ENCODE measurements at regions not wholly inside any gene's neighbourhood (a gene's known extent, or its start where the extent isn't known, plus 50 kb on each side); places are given as distances from the start of the nearest gene placed in this dataset.
"Not testable (repeated sequence)": the region's sequence is repeated elsewhere in the genome, so short reads cannot be mapped to it uniquely, and the experiment has no call there.

DNA sequence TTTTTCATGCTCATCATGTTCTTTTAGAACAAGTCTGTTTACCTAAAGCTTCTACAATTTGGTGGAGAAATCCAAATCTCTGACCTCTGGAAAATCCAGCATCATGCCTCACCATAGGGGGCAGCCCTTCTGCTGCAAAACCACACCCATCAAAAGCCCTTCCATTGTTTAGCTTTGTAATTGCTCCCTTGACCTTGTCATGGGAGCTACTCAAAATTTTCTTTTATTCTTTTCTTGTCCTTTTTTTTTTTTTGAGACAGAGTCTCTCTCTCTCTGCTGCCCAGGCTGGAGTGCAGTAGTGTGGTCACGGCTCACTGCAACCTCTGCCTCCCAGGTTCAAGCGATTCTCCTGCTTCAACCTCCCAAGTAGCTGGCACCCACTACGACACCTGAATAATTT lies 234.4 kb downstream of the NEBL start:
- no peak for DNase-seq (ENCODE audit: low spot score)
- intact Hi-C loops (cut with DNase I): no loop called here

DNA sequence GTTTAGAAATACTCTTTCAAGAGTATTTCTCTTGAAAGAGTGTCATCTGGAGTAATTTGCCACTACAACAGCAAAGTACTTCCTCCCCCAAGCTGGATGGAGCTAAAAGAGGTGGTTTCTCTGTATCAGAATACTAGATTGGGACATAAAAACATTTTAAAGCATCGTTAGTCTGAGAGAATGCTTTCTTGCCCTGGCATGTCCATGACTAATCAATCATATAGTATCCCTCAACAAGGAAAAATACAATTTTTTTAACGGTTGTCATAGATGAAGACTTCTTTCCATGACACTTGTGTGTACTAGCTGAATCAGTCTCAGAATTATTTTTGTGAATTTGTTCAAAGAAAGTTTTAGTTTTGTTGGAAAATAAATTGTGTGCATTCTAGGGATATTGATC lies 237.9 kb downstream of the NEBL start:
- no peak for DNase-seq (ENCODE audit: low spot score)
- intact Hi-C loops (cut with DNase I): no loop called here

DNA sequence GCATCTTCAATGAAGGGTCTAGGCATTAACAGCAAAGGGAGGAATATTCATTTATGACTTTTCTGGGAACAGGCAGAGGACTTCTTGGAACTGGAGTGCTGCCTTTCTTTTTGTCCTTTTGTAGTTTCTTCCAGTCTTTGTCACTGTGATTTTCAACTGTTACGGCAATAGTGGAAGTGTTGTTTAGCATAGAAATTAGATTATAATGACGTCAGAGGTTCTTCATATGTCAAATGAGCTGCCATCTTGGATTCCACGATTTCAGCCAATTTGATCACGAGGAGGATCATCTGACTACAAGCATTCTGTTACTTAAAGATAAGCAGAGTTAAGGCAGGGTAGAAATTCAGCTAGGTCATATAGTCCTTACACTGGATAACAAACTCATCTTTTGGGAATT lies 239.0 kb downstream of the NEBL start:
- no peak for DNase-seq (ENCODE audit: low spot score)
- intact Hi-C loops (cut with DNase I): no loop called here

DNA sequence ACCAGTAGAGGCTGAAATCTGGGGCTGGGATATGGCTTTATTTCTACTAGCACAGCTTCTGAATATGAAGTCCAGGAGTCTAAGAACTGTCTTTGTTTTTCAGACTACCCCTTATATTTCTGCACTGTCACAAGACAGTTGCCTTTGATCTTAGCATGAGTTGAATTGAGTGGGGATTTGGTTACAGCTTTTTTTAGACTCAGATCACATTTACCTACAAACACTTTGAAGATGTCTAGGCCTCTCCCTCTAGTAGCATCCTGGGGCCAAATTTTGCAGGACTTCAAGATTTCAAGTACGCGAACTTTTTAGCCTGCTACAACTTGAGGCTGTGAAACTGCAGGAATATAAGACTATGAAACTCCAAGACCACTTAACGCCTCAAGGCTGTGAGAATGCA lies 240.2 kb downstream of the NEBL start:
- no peak for DNase-seq (ENCODE audit: low spot score)
- intact Hi-C loops (cut with DNase I): no loop called here

DNA sequence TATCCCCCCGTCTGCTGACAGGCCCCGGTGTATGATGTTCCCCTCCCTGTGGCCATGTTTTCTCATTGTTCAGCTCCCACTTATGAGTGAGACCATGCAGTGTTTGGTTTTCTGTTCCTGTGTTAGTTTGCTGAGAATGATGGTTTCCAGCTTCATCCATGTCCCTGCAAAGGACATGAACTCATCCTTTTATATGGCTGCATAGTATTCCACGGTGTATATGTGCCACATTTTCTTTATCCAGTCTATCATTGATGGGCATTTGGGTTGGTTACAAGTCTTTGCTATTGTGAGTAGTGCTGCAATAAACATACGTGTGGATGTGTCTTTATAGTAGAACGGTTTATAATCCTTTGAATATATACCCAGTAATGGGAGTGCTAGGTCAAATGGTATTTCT lies 244.7 kb downstream of the NEBL start:
- intact Hi-C loops (cut with DNase I); DNase-seq (ENCODE audit: low spot score): not testable (repeated sequence)

DNA sequence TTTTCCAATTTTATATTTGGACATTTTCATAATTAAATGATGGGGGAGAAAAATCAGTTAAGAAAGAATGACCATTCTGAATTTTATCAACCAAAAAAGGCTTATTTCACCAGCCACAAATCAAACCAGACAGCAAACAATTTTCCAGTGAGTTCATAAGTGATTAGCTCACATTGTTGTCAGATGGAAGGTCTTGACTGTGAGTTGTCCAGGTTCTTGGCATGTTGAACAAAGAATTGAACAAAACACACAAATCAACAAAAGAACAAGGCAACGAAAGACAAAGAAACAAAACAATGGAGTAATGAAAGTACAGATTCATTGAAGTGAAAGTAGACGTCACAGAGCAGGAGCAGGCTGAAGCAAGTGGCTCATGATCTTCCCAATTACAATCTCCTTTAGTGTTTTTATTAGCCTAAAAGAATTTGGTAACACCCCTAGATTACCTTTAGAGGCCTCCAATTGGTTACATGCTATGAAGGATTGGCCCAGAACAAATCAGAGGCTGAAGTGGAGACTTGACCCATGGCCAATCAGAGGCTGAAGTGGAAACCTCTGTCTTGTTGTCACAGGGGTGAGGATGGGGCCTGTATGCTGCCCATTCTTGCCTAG lies 248.7 kb downstream of the NEBL start:
- intact Hi-C loops (cut with DNase I): no loop called here

DNA sequence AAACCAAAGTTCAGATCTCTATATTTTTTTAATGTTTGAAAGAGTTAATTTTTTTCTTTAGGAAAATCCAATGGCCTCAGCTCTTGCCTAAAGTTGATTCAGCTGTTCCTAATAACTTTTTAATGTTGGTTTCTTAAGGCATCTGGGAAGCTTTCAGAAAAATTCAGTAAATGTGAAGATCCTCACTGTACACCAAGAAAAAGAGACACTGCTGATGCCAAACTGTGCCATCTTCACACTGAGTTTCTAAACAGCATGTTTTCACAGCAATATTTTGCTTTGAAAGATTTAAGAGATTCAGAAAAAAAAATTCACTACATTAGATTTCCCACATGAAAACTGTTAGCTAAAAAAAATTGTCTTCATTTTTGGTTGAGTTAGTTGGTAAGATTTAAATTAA lies 249.4 kb downstream of the NEBL start:
- intact Hi-C loops (cut with DNase I): no loop called here
- DNase-seq (ENCODE audit: low spot score): no peak

More for the DNA sequence above, 248.7 kb downstream of the NEBL start:
- no peak for DNase-seq (ENCODE audit: low spot score)

DNA sequence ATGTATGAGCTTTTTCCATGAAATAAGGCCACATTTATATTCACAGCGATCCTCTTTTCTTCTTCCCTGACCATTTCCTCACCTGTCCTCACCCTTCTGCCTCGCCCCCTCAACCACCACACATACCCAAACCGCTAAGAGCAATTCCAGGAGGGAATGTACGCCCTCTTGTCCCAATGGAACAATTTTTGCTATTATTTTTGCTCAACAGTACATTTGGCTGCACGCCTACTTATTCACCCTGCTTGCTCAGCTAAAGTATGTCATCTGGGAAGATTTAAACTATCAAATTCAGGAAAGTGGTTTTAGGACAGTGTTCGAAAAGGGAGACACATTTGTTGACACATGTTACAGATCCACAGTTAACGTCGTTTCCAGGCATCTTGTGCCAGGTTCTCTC lies 252.7 kb downstream of the NEBL start:
- intact Hi-C loops (cut with DNase I): no loop called here
- DNase-seq (ENCODE audit: low spot score): no peak

DNA sequence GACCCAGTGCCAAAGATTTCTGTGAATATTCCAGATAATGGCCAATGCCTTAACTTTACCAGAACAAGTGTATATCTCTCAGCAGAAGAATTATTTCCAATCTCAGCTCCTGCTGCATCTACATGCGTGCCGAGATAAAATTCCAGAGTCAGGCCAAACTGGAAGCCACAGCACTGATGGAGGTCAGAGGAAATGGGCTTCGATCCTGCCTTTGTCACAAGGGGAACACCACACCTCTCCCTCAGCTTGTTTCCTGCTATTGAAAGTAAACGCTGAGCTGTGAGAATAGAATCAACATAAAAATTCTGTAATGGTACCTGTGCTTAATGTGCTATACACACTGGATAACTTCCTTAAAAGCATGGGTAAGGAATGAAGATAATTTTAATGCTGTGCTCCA lies 255.5 kb downstream of the NEBL start:
- no peak for DNase-seq (ENCODE audit: low spot score)
- intact Hi-C loops (cut with DNase I): no loop called here

DNA sequence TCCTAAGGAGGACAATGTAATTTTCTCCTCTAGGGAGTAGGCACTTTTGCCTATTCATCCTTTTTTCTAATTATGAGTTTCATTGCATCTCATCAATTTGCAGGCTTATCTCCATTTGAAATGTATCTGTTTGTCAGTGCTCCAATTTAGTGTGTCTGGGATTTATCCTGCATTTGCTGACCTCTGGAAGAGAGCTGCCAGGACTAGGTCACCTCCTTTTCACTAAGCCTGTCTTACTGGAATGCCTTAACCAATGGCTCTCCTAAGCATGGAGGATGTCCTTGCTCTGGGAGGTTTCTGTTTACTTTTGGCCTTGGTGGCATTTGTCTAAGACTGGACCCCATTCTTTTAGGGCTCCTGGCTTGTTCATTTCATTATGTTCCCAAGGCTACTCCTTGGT lies 261.5 kb downstream of the NEBL start:
- intact Hi-C loops (cut with DNase I): loop anchor here in 1 of 2 donors (2.0 kb wide), 1 partner anchor 367 kb away; no protein-coding TSS in a partner anchor
- DNase-seq (ENCODE audit: low spot score): no peak

DNA sequence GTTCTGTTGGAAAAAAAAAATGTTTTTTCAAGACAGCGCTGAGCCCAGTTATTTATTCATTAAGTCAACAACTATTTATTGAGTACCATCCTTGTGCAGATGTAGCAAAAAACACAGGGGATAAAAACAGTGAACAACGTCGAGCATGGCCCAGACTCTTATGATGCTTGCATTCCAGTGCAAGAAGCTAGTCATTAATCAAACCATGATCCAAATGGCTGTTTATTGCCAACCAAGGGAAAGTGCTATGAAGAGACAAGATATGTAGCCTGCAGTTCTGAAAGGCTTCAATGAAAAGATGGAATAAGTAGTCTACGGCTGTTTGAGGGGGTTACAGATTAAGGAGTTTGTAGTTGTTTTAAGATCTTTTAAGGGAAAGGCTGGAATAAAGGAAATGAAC lies 262.3 kb downstream of the NEBL start:
- DNase-seq (ENCODE audit: low spot score): no peak
- intact Hi-C loops (cut with DNase I): loop anchor here in 1 of 2 donors (2.0 kb wide), 1 partner anchor 366 kb away; no protein-coding TSS in a partner anchor

DNA sequence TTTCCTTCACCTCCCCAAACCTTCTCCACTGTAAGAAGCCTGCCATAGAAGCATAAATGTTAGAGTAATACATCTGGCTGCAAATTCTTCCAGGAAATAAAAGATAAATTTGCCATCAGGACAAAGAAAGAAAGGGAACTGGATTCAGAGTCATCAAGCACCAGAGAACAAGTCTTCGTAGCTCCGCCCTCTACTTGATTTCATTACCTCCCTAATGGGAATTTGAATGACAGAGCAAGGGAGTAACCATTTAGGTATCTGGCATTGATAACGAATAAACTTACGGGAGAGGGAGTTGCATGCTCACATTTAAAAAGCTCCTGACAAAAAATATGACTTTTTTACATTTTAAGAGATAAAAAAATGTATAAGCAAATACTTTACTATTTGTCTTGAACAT lies 263.4 kb downstream of the NEBL start:
- intact Hi-C loops (cut with DNase I): loop anchor here in 1 of 2 donors (2.0 kb wide), 1 partner anchor 365 kb away; no protein-coding TSS in a partner anchor
- no peak for DNase-seq (ENCODE audit: low spot score)

DNA sequence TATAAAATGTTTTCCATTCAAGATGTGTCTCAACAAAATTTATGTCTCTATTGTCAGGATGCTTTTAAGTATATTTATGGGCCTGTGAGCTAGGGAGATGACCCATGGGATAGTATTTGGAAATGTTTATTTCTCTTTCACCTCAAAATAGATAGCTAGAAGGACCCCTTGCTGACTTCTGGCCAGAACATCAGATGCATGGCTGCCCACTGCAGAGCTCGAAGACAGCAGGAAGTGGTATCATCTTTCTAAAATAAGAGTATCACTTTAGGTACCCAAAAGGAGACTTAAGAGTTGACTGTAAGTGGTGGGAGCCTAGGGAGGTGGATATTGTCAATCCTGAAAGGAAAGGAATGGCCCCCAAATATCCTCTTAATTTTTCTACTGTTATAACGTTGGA lies 264.4 kb downstream of the NEBL start:
- intact Hi-C loops (cut with DNase I): no loop called here

DNA sequence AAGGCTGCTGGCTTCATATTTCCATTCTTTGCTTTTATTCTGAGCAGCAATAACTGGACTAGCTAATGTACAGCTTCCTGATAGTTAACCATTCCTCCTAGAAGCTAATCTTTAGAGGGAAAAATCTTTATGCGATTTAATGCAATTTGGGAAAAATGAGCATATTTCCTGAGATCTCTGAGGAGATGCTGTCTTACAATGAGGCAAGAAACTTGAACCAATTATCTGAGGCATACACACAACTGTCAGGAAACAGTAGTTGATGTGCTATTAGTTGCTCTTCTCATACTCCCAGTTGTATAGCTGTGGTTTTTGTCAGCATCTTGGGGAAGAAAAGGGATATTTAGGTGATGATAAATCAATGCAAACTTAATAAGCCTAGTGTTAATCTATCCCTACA lies 265.9 kb downstream of the NEBL start:
- no peak for DNase-seq (ENCODE audit: low spot score)
- intact Hi-C loops (cut with DNase I): no loop called here

More for the DNA sequence above, 264.4 kb downstream of the NEBL start:
- no peak for DNase-seq (ENCODE audit: low spot score)

DNA sequence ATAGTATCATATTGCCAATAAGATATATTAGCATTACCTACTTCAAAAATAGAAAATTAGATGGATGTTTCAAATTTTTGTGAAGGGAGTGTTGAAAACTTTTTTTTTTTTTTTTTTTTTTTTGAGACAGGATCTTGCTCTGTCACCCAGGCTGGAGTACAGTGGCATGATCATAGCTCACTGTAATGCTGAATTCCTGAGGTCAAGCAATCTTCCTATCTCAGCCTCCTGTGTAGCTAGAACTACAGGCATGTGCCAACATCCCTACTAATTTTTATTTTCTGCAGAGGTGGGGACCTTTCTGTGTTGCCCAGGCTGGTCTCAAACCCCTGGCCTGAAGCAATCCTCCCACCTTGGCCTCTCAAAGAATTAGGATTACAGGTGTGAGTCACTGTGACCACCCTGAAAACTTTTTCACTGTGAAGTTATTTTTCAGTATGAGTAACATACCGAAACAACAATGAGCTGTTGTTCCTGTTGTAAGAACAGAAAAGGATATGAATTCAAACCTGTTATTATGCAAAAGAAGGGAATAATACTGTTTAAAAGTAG lies 266.9 kb downstream of the NEBL start:
- no peak for DNase-seq (ENCODE audit: low spot score)
- intact Hi-C loops (cut with DNase I): no loop called here

DNA sequence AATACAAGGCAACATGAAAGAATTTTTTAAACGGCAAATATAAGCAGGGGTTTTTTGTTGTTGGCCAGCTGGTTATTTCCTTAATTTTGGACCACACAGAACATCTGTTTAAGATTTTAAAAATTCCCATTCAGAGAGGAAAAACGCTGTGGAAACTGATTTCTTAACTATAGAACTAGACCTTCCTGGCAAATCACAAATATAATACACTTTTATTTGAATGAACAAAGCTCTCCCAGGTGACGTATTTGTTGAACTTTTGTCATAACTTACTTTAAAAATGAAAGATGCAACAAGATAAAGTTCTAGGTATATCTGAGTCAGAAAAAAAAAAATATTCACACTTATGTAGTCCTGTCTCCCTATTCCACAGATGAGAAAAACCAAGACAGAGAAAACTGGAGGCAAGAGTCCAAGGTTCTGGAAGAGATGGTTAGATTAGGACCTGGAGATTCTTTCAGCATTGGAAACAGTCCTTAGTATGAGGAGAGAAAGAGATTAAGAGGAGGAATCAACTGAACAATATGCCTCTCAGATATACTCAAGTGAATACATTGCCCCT lies 269.1 kb downstream of the NEBL start:
- DNase-seq (ENCODE audit: low spot score): no peak
- intact Hi-C loops (cut with DNase I): no loop called here

DNA sequence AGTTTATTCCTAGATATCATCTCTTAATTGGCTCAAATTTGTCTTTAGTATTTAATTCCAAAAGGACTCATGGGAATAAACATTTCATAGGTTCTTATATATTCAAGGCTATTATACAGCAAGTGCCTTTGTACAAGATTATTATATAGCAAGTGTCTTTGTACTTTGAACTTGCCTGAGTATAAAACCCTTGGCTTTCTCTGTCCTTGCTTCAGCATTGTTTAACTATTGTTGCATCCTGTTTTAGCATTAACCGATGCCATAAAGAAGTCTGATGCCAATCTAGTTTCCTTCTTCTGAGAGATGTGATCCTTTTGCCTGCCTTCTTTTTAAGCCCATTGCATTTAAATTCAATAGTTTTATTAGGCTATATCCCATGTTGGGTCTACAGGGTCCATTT lies 270.0 kb downstream of the NEBL start:
- intact Hi-C loops (cut with DNase I): no loop called here

DNA sequence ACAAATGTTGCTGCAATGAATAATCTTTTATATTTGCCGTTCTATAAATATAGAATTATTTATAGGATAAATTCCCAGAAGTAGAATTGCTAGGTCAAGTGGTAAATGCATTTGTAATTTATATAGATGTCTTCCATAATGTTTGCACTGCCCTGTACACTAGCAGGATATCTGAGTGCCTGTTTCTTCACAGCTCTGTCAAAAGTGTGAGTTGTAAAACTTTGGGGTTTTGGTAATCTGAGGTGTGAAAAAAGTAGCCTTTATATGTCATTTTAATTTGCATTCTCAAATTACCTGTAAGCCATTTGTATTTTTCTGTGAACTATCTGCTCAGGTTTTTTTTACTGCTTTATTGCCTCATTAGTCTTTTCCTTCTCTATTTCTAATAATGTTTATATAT lies 271.2 kb downstream of the NEBL start:
- intact Hi-C loops (cut with DNase I): no loop called here
- DNase-seq (ENCODE audit: low spot score): no peak

More for the DNA sequence above, 270.0 kb downstream of the NEBL start:
- no peak for DNase-seq (ENCODE audit: low spot score)

DNA sequence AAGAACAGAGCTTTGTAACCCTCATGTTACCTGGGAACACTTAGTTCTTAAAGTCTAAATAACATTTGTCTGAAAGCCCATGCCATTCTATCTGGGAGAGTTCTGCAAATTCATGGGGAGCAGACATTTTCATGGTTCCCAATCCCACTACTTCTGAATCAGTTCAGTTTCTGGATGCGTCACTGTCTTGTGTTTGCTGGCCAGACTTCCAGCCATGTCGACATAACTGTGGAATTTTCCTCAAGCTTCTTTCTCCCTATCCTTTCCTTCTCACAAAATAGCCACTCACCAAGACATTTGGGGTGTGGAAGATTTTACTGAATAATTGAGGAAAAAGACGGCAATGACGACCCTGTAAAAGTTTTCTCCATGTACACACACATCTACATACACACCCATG lies 272.5 kb downstream of the NEBL start:
- intact Hi-C loops (cut with DNase I): no loop called here
- peak; percentile 82 for DNase-seq (ENCODE audit: low spot score)

DNA sequence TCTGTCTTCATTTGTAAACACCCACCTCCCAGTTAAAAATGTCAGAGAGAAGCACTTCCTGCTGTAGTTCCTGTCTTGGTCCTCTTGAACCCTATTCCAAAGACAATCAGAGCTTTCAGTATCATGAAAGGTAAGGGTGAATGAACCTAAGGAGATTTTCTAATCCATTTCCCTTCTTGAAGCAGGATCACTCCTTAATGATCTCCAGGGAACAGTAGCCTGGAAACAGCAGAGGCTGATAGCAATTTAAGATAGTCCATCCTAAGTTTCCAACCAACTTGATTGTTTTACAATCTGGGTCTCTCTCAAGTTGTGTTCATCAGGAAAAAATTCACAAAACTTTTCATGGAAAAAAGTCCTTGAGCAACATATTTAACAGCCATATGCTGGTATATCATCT lies 273.6 kb downstream of the NEBL start:
- DNase-seq (ENCODE audit: low spot score): no peak
- intact Hi-C loops (cut with DNase I): no loop called here

DNA sequence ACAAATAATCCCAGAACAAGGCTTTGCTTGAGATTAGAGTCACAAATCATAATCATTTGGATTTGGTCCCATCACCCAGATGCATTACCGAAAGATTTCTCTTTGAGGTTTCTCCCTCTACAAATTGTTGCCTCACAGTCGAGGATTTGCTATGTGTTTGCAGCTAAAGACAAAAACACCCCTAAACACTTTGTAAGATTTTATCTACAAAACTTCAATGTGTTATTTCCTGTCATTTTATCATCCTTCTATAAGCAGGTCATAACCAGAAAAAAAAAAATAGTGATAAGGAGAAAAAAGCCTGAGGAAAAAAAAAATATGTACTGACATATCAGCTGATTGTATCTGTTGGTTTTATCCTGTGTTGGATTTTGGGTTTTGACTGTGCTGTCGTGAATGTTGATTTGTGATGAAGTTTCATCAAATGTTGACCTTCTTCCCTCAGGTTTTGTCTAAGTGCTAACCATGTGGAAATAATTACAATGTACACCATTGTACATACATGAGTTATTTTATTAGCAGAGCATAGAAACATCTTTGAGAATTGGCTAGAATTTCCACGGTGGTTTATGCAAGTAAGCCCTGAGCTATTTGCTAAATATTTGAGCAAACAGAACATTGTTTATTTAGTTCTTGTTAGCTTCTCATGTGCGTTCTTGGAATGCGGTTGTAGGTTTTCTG lies 274.4 kb downstream of the NEBL start:
- DNase-seq (ENCODE audit: low spot score): no peak
- intact Hi-C loops (cut with DNase I): no loop called here

Measured in posterior vena cava (tissue), 2 donors.